B cell (primary cell): ENCODE measurements at regions not wholly inside any gene's neighbourhood (a gene's known extent, or its start where the extent isn't known, plus 50 kb on each side); places are given as distances from the start of the nearest gene placed in this dataset.

Source experiments
- ATAC-seq: fragments of 200-7000 bp; cut with Tn5 transposase; one replicate; pipeline ENCODE4 v1.10.0; 2021; ENCODE audit warnings: low read depth, mild to moderate bottlenecking, moderate number of reproducible peaks, moderate library complexity
- CTCF ChIA-PET: fragments of 350-600 bp; sonication (Branson Sonifier 250); formaldehyde crosslinking; loops from one replicate; lab custom pipeline; 2021; ENCODE audit warnings: antibody characterized with exemption, inconsistent platforms; lab: Charles Lee
- POLR2A ChIA-PET: fragments of 350-600 bp; sonication (Branson Sonifier 250); formaldehyde crosslinking; loops from one replicate; lab custom pipeline; 2021; ENCODE audit warnings: antibody characterized with exemption; lab: Charles Lee
- DNase-seq: peaks from one replicate; pipeline ENCODE4 v3.0.0; 2013
- H2AFZ ChIP-seq: 2 replicates; pipeline ENCODE4 v1.6.1; 2012; ENCODE audit warnings: mild to moderate bottlenecking, low read depth, low read length; ENCODE audit not compliant: insufficient read depth, poor library complexity, severe bottlenecking
- H3K27ac ChIP-seq, 2 donors: 1 replicate in 1 of 2; 2 replicates in 1 of 2; pipeline ENCODE4 v1.5.1; 2012 to 2013; ENCODE audit warnings: low read length in 2 of 2, mild to moderate bottlenecking in 2 of 2, moderate library complexity in 1 of 2
- H3K27me3 ChIP-seq, 4 experiments: fragments of 200-600 bp in 1 of 4; sonication (generic) in 1 of 4; replicated peaks in 1 of 4; 1 replicate in 2 of 4; 2 replicates in 2 of 4; pipeline versions ENCODE4 v1.6.1 to v1.7.0; 2013 to 2016; ENCODE audit warnings: low read length in 3 of 4, mild to moderate bottlenecking in 2 of 4, mixed read lengths in 1 of 4, moderate library complexity in 1 of 4; ENCODE audit not compliant: insufficient read depth in 4 of 4, control insufficient read depth in 3 of 4; ENCODE audit errors: control extremely low read depth in 1 of 4
- H3K36me3 ChIP-seq, 2 experiments: replicated peaks in 1 of 2; 1 replicate in 1 of 2; 2 replicates in 1 of 2; pipeline versions ENCODE4 v1.6.1 to v1.7.1; 2013; ENCODE audit warnings: low read length in 1 of 2; ENCODE audit not compliant: insufficient read depth in 2 of 2, control insufficient read depth in 1 of 2; ENCODE audit errors: control extremely low read depth in 1 of 2, extremely low read depth in 1 of 2
- H3K4me1 ChIP-seq, 2 donors: fragments of 200-600 bp in 1 of 2; sonication (generic) in 1 of 2; 1 replicate in 1 of 2; 2 replicates in 1 of 2; pipeline versions ENCODE4 v1.5.1 to v1.6.1; 2013 to 2017; ENCODE audit warnings: low read length in 2 of 2; ENCODE audit not compliant: control insufficient read depth in 2 of 2, insufficient read depth in 2 of 2
- H3K4me2 ChIP-seq: replicated peaks from 2 replicates; pipeline ENCODE3; 2012; ENCODE audit warnings: mild to moderate bottlenecking, low read depth, low read length; ENCODE audit not compliant: poor library complexity, severe bottlenecking
- H3K4me3 ChIP-seq, 5 experiments: fragments of 200-600 bp in 1 of 5; sonication (generic) in 1 of 5; 1 replicate in 3 of 5; 2 replicates in 2 of 5; pipeline versions ENCODE4 v1.5.1 to v1.7.0; 2011 to 2016; ENCODE audit warnings: low read length in 4 of 5, mild to moderate bottlenecking in 4 of 5, low read depth in 2 of 5, control low read depth in 1 of 5, moderate library complexity in 1 of 5; ENCODE audit not compliant: insufficient read depth in 1 of 5; ENCODE audit errors: control extremely low read depth in 1 of 5, extremely low read depth in 1 of 5
- H3K79me2 ChIP-seq: fragments of 200-600 bp; sonication (generic); one replicate; pipeline ENCODE4 v1.6.0; 2016; ENCODE audit warnings: low read length; ENCODE audit not compliant: control insufficient read depth, insufficient read depth
- H3K9ac ChIP-seq: fragments of 200-600 bp; sonication (generic); 2 replicates; pipeline ENCODE4 v1.6.1; 2017; ENCODE audit warnings: mild to moderate bottlenecking, low read length, moderate library complexity
- H3K9me3 ChIP-seq, 3 donors: one replicate each; pipeline versions ENCODE4 v1.6.1 to v1.7.1; 2013; ENCODE audit warnings: low read length in 2 of 3; ENCODE audit not compliant: control insufficient read depth in 2 of 3, insufficient read depth in 1 of 3; ENCODE audit errors: control extremely low read depth in 1 of 3
- H4K20me1 ChIP-seq: 2 replicates; pipeline ENCODE4 v1.6.0; 2012; ENCODE audit warnings: mild to moderate bottlenecking, low read length; ENCODE audit not compliant: insufficient read depth, control insufficient read depth, poor library complexity, severe bottlenecking
- H3K27ac Mint-ChIP-seq: one replicate; pipeline ENCODE4 v1.8.0; 2021; ENCODE audit warnings: mixed read lengths
- H3K27me3 Mint-ChIP-seq: one replicate; pipeline ENCODE4 v1.8.0; 2021; ENCODE audit warnings: mixed read lengths
- H3K4me1 Mint-ChIP-seq: one replicate; pipeline ENCODE4 v1.8.0; 2021; ENCODE audit warnings: mixed read lengths
- H3K4me3 Mint-ChIP-seq: one replicate; pipeline ENCODE4 v1.8.0; 2021; ENCODE audit warnings: mixed read lengths
- H3K9me3 Mint-ChIP-seq: one replicate; pipeline ENCODE4 v1.8.0; 2022; ENCODE audit warnings: mixed read lengths; ENCODE audit not compliant: insufficient read depth
- CTCF ChIP-seq: fragments of 200-600 bp; IDR thresholded peaks from one replicate; pipeline ENCODE4 v1.8.0; 2022; ENCODE audit warnings: antibody characterized with exemption, mild to moderate bottlenecking
- EZH2 ChIP-seq: IDR thresholded peaks from 2 replicates; pipeline ENCODE4 v1.6.1; 2012; ENCODE audit warnings: borderline replicate concordance, low read depth, mild to moderate bottlenecking, moderate library complexity, low read length; ENCODE audit not compliant: insufficient read depth, poor library complexity, severe bottlenecking
- WGBS: methylation state at CpG from one replicate; pipeline ENCODE4 v1.1.5; 2013; ENCODE audit warnings: missing lambda C conversion rate; ENCODE audit not compliant: insufficient coverage; 5-methylcytosine and 5-hydroxymethylcytosine counted together
- intact Hi-C: fragments of 100-400 bp; cut with micrococcal nuclease; formaldehyde crosslinking; loops from one replicate; pipeline ENCODE4 v1.10.0; 2022

DNA sequence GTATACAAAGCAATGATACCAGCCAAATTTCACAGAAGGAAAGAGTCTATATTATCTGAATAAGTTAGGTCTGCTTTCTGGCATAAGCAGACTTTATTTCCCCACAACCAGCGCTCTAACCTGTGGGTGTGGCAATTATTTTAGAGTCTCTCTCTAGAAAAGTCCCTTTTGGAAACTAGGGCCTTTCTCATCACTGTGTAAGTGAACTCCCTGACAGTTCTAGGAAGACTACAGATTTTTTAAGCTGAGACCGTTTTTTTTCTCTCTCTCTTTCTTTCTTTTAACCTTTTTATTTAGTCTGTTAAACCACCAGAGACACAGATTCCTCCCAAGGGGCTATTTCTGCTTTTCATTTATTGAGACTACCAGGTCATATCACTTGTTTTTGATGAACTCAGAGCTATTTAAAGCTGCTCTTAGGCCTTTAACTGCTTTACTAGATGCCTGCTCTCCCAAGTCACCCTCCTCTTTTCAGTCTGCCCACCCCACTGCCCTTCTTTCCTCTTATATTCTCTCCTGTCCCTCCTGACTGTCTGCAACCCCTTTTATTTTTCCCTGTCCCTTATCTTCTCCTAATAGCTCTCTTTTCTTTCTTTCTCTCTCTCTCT, 69.2 kb upstream of the ARHGAP5 start:
- no peaks in the 10 kb centered on the region for H3K9me3 ChIP-seq
- Mint-ChIP-seq H3K9me3 (no peaks in the 10 kb centered on the region), H3K4me3 (no peak overlapping the region), H3K27ac (no peak overlapping the region), H3K4me1 (peaks cover 10% of the 10 kb centered on the region), H3K27me3 (peaks cover 12% of the 10 kb centered on the region)
- no peak overlapping the region for H3K9ac ChIP-seq
- no peaks in the 10 kb centered on the region for H3K79me2 ChIP-seq
- H3K4me3 ChIP-seq: no peak overlapping the region
- CTCF ChIA-PET: no interaction called here
- intact Hi-C loops: no loop called here
- ATAC-seq: no peak
- H3K4me2 ChIP-seq: no peak overlapping the region
- no peaks in the 10 kb centered on the region for H3K36me3 ChIP-seq
- DNase-seq: no peak
- POLR2A ChIA-PET: no interaction called here
- no peaks in the 10 kb centered on the region for H3K27me3 ChIP-seq
- no peaks in the 10 kb centered on the region for H4K20me1 ChIP-seq
- H3K4me1 ChIP-seq: peaks cover 3 to 7% of the 10 kb centered on the region in 2 donors
- 0% methylated on average over 1 of the region's 2 CpGs for WGBS
- H2AFZ ChIP-seq: peak overlapping the region; percentile 34
- H3K27ac ChIP-seq: no peak overlapping the region
- no peak for TF ChIP-seq EZH2
- no peak for TF ChIP-seq CTCF

DNA sequence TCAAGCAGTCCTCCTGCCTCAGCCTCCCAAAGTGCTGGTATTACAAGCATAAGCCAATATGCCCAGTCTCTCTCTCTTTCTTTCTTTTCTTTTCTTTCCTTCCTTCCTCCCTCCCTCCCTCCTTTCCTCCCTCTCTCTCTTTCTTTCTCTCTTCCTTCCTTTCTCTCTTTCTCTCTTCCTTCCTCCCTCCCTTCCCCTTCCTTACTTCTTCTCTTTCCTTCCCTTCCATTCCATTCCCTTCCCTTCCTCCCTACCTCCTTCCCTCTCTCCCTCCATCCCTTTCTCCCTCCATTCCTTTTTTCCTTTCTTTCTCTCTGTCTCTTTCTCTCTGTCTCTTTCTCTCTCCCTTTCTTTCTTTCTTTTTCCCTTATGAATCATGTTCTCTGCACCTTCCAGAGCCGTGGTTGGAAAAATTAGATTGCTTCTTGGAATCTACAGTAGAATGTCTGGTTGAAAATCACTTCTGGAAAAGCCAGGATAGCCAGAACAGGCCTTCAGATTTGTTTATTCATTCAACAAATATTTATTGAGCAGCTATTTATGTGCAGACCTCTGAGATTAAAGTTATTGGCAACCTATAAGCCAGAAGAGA, 68.4 kb upstream of the ARHGAP5 start:
- H3K27me3 Mint-ChIP-seq: peaks cover 13% of the 10 kb centered on the region
- peak; percentile 20 for TF ChIP-seq CTCF
- no peak for TF ChIP-seq EZH2
- no peak overlapping the region for H3K4me3 Mint-ChIP-seq
- ATAC-seq (no peak), DNase-seq (no peak)
- no peaks in the 10 kb centered on the region for H3K36me3 ChIP-seq
- H3K4me2 ChIP-seq: no peak overlapping the region
- no peaks in the 10 kb centered on the region for H3K79me2 ChIP-seq
- H4K20me1 ChIP-seq: no peaks in the 10 kb centered on the region
- H3K9ac ChIP-seq: no peak overlapping the region
- H3K27ac Mint-ChIP-seq: no peak overlapping the region
- H3K9me3 ChIP-seq: no peaks in the 10 kb centered on the region
- H3K4me1 ChIP-seq: peaks cover 3 to 7% of the 10 kb centered on the region in 2 donors
- H3K9me3 Mint-ChIP-seq: no peaks in the 10 kb centered on the region
- WGBS: no CpG with 5 or more reads among the region's 1 CpG
- no peak overlapping the region for H2AFZ ChIP-seq
- no peaks in the 10 kb centered on the region for H3K27me3 ChIP-seq
- H3K4me1 Mint-ChIP-seq: peaks cover 10% of the 10 kb centered on the region
- intact Hi-C loops: no loop called here
- CTCF ChIA-PET: no interaction called here
- POLR2A ChIA-PET: no interaction called here
- H3K4me3 ChIP-seq: no peak overlapping the region
- H3K27ac ChIP-seq: no peak overlapping the region
